ENCODE measurements at regions not wholly inside any gene's neighbourhood (a gene's known extent, or its start where the extent isn't known, plus 50 kb on each side); places are given as distances from the start of the nearest gene placed in this dataset.
"Not testable (repeated sequence)": the region's sequence is repeated elsewhere in the genome, so short reads cannot be mapped to it uniquely, and the experiment has no call there.

- no peak for DNase-seq
These were observed 51.0 kb downstream of the FHIP2A start for GRCh38 chr10:114872519-114873087.

- DNase-seq = peak; percentile 79
These were observed 53.3 kb downstream of the FHIP2A start for GRCh38 chr10:114874827-114875411.

- DNase-seq = not testable (repeated sequence)
These were observed 54.1 kb downstream of the FHIP2A start for GRCh38 chr10:114875590-114876081.

GRCh38 chr10:114876169-114876568 is 54.6 kb downstream of the FHIP2A start:
- no peak for DNase-seq

GRCh38 chr10:114876602-114877300 is 55.2 kb downstream of the FHIP2A start:
- peak; percentile 69 for DNase-seq

GRCh38 chr10:114877301-114877644 is 55.7 kb downstream of the FHIP2A start:
- DNase-seq = no peak

- DNase-seq = no peak
These were observed 57.5 kb downstream of the FHIP2A start for GRCh38 chr10:114879093-114879492.

- peak; percentile 18 for DNase-seq
These were observed 58.1 kb downstream of the FHIP2A start for GRCh38 chr10:114879541-114880158.

GRCh38 chr10:114881417-114881816 is 56.6 kb upstream of the TRUB1 start:
- peak; percentile 16 for DNase-seq

GRCh38 chr10:114881901-114882300 is 56.1 kb upstream of the TRUB1 start:
- DNase-seq = no peak

GRCh38 chr10:114885443-114885842 is 52.6 kb upstream of the TRUB1 start:
- no peak for DNase-seq
